H9 (cell line): ENCODE measurements at regions not wholly inside any gene's neighbourhood (a gene's known extent, or its start where the extent isn't known, plus 50 kb on each side); places are given as distances from the start of the nearest gene placed in this dataset.

Experiments
- DNase-seq: peaks from one replicate; pipeline ENCODE4 v3.0.0-alpha.2; 2017
- H2AFZ ChIP-seq: one replicate; pipeline ENCODE4 v1.6.1; 2013; ENCODE audit warnings: mild to moderate bottlenecking, low read length, control low read depth, moderate library complexity
- H2AK5ac ChIP-seq: 2 replicates; pipeline ENCODE4 v1.6.1; 2013; ENCODE audit warnings: low read length, control low read depth, mixed read lengths; ENCODE audit not compliant: insufficient read length
- H2BK120ac ChIP-seq: one replicate; pipeline ENCODE4 v1.6.1; 2013; ENCODE audit warnings: low read depth, mild to moderate bottlenecking, low read length, control low read depth, inconsistent platforms; ENCODE audit not compliant: poor library complexity, severe bottlenecking
- H2BK12ac ChIP-seq: 2 replicates; pipeline ENCODE4 v1.6.1; 2013; ENCODE audit warnings: low read length, control low read depth, mixed read lengths, low read depth; ENCODE audit not compliant: insufficient read length
- H2BK15ac ChIP-seq: 2 replicates; pipeline ENCODE4 v1.6.1; 2013; ENCODE audit warnings: low read depth, low read length, control low read depth
- H2BK20ac ChIP-seq: one replicate; pipeline ENCODE4 v1.6.1; 2013; ENCODE audit warnings: low read depth, mild to moderate bottlenecking, low read length, control low read depth, inconsistent platforms; ENCODE audit not compliant: poor library complexity, severe bottlenecking
- H2BK5ac ChIP-seq: 2 replicates; pipeline ENCODE4 v1.6.1; 2013; ENCODE audit warnings: low read length, control low read depth, mixed read lengths; ENCODE audit not compliant: insufficient read length
- H3K14ac ChIP-seq: 2 replicates; pipeline ENCODE4 v1.6.1; 2013; ENCODE audit warnings: low read length, control low read depth; ENCODE audit not compliant: insufficient read depth
- H3K18ac ChIP-seq: 2 replicates; pipeline ENCODE4 v1.6.1; 2013; ENCODE audit warnings: low read depth, mild to moderate bottlenecking, mixed read lengths, low read length, control low read depth; ENCODE audit not compliant: insufficient read length
- H3K23ac ChIP-seq: 2 replicates; pipeline ENCODE4 v1.6.1; 2013; ENCODE audit warnings: low read length, control low read depth, mixed read lengths, low read depth; ENCODE audit not compliant: insufficient read length
- H3K23me2 ChIP-seq: 2 replicates; pipeline ENCODE4 v1.6.1; 2013; ENCODE audit warnings: low read depth, mild to moderate bottlenecking, mixed read lengths, low read length, control low read depth; ENCODE audit not compliant: insufficient read length, poor library complexity, severe bottlenecking
- H3K27ac ChIP-seq: 2 replicates; pipeline ENCODE4 v1.5.1; 2013; ENCODE audit warnings: low read length, control low read depth, mixed read lengths, low read depth; ENCODE audit not compliant: insufficient read length
- H3K27me3 ChIP-seq: 2 replicates; pipeline ENCODE4 v1.6.1; 2013; ENCODE audit warnings: low read length, control low read depth, inconsistent platforms; ENCODE audit not compliant: insufficient read depth
- H3K4ac ChIP-seq: 2 replicates; pipeline ENCODE4 v1.6.1; 2013; ENCODE audit warnings: low read depth, mild to moderate bottlenecking, control low read depth, inconsistent platforms, low read length, moderate library complexity
- H3K4me1 ChIP-seq: 2 replicates; pipeline ENCODE4 v1.6.1; 2013; ENCODE audit warnings: low read length, control low read depth, inconsistent platforms; ENCODE audit not compliant: insufficient read depth
- H3K4me2 ChIP-seq: 2 replicates; pipeline ENCODE4 v1.6.1; 2013; ENCODE audit warnings: low read length, control low read depth, mixed read lengths; ENCODE audit not compliant: insufficient read length, insufficient read depth
- H3K56ac ChIP-seq: 2 replicates; pipeline ENCODE4 v1.6.1; 2013; ENCODE audit warnings: low read depth, mild to moderate bottlenecking, mixed read lengths, low read length, control low read depth; ENCODE audit not compliant: insufficient read length
- H3K79me1 ChIP-seq: 2 replicates; pipeline ENCODE4 v1.6.1; 2013; ENCODE audit warnings: low read depth, mild to moderate bottlenecking, moderate library complexity, low read length, control low read depth, inconsistent platforms; ENCODE audit not compliant: insufficient read depth, poor library complexity, severe bottlenecking
- H3K79me2 ChIP-seq: 2 replicates; pipeline ENCODE4 v1.6.1; 2013; ENCODE audit warnings: low read length, control low read depth, inconsistent platforms; ENCODE audit not compliant: insufficient read depth
- H3K9ac ChIP-seq: 2 replicates; pipeline ENCODE4 v1.6.1; 2013; ENCODE audit warnings: low read length, control low read depth, mixed read lengths; ENCODE audit not compliant: insufficient read length; ENCODE audit errors: extremely low read depth
- H3K9me3 ChIP-seq: one replicate; pipeline ENCODE4 v1.6.1; 2013; ENCODE audit warnings: low read depth, low read length, inconsistent platforms; ENCODE audit not compliant: control insufficient read depth
- H3T11ph ChIP-seq: one replicate; pipeline ENCODE4 v1.6.1; 2013; ENCODE audit warnings: mild to moderate bottlenecking, low read length, control low read depth, inconsistent platforms
- H4K20me1 ChIP-seq: one replicate; pipeline ENCODE4 v1.6.1; 2013; ENCODE audit not compliant: control insufficient read depth, insufficient read length, insufficient read depth
- H4K5ac ChIP-seq: 2 replicates; pipeline ENCODE4 v1.6.1; 2013; ENCODE audit warnings: low read depth, mild to moderate bottlenecking, mixed read lengths, low read length, control low read depth; ENCODE audit not compliant: insufficient read length
- H4K8ac ChIP-seq: replicated peaks from 2 replicates; pipeline ENCODE4 v1.6.1; 2013; ENCODE audit warnings: low read length, control low read depth, mixed read lengths, low read depth; ENCODE audit not compliant: insufficient read length
- H4K91ac ChIP-seq: 2 replicates; pipeline ENCODE4 v1.6.1; 2013; ENCODE audit warnings: low read depth, mild to moderate bottlenecking, moderate library complexity, mixed read lengths, low read length, control low read depth; ENCODE audit not compliant: insufficient read length
- H3K27ac Mint-ChIP-seq, 3 experiments: 2 replicates in 2 of 3; 3 replicates in 1 of 3; pipeline ENCODE4 v1.8.0; 2020 to 2021; ENCODE audit warnings: mixed read lengths in 3 of 3, mild to moderate bottlenecking in 1 of 3, moderate library complexity in 1 of 3
- H3K27me3 Mint-ChIP-seq: 2 replicates; pipeline ENCODE4 v1.8.0; 2021; ENCODE audit warnings: low read depth, mild to moderate bottlenecking, moderate library complexity, mixed read lengths
- H3K36me3 Mint-ChIP-seq, 3 experiments: 2 replicates in 2 of 3; 3 replicates in 1 of 3; pipeline ENCODE4 v1.8.0; 2020 to 2021; ENCODE audit warnings: low read depth in 3 of 3, mixed read lengths in 3 of 3; ENCODE audit not compliant: insufficient read depth in 1 of 3
- H3K4me1 Mint-ChIP-seq, 2 experiments: 2 replicates each; pipeline ENCODE4 v1.8.0; 2020; ENCODE audit warnings: mixed read lengths in 2 of 2
- H3K4me3 Mint-ChIP-seq, 2 experiments: 2 replicates in 1 of 2; 3 replicates in 1 of 2; pipeline ENCODE4 v1.8.0; 2020 to 2021; ENCODE audit warnings: mild to moderate bottlenecking in 2 of 2, mixed read lengths in 2 of 2, moderate library complexity in 1 of 2
- H3K9me3 Mint-ChIP-seq, 2 experiments: 2 replicates in 1 of 2; 3 replicates in 1 of 2; pipeline ENCODE4 v1.8.0; 2020; ENCODE audit warnings: mild to moderate bottlenecking in 2 of 2, mixed read lengths in 2 of 2, moderate library complexity in 1 of 2
- WGBS: extraction: QIAGEN DNeasy Blood & Tissue Kit; methylation state at CpG from one replicate; pipeline ENCODE4 v1.1.7; 2013; ENCODE audit warnings: missing lambda C conversion rate, low lambda C conversion rate, mixed read lengths; ENCODE audit not compliant: insufficient read length; ENCODE audit errors: extremely low coverage; 5-methylcytosine and 5-hydroxymethylcytosine counted together
- TF ChIP-seq, protein P1 (sequence below): fragments of 200-600 bp; sonication (generic); conservative IDR thresholded peaks from 3 replicates; pipeline ENCODE4 v1.8.0; 2021; ENCODE audit warnings: antibody characterized with exemption, mild to moderate bottlenecking

DNA sequence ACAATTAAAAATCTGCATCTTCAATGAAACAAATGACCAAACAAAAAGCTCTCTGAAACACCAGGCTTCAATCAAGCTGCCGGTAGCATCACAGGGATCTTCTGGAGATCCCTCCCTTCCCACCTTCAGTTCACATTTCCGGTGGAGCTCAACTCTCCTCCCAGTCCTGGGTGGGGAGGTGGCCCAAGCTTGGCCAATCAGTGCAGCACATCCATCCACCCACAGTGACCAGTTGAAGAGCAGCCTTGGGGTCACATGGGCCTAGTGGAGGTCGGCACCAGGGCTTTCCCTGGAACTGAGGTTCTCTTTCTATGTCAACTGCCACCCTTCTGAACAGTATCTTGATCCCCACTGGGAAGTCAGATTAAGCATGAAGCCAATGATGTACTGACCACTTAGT, 620.1 kb upstream of the MGMT start:
- Histone ChIP-seq H4K91ac (no peak overlapping the region), H3K4me2 (no peak overlapping the region), H2BK12ac (no peak overlapping the region), H3K4me1 (no peaks in the 10 kb centered on the region), H3K79me2 (no peaks in the 10 kb centered on the region), H3K56ac (no peak overlapping the region), H3K79me1 (no peaks in the 10 kb centered on the region), H2AK5ac (no peak overlapping the region), H3K9ac (no peak overlapping the region), H3K23me2 (no peaks in the 10 kb centered on the region), H3T11ph (no peak overlapping the region), H4K8ac (no peak overlapping the region), H3K14ac (no peak overlapping the region), H3K27me3 (no peaks in the 10 kb centered on the region), H3K4ac (no peak overlapping the region), H4K5ac (no peak overlapping the region), H3K9me3 (no peaks in the 10 kb centered on the region), H2BK20ac (no peak overlapping the region), H3K23ac (no peak overlapping the region), H2BK5ac (no peak overlapping the region), H2BK120ac (no peak overlapping the region), H4K20me1 (no peaks in the 10 kb centered on the region), H2AFZ (no peak overlapping the region), H3K27ac (no peak overlapping the region), H2BK15ac (no peak overlapping the region), H3K18ac (no peak overlapping the region)
- H3K9me3 Mint-ChIP-seq, result no peaks in the 10 kb centered on the region
- H3K27me3 Mint-ChIP-seq, result no peaks in the 10 kb centered on the region
- H3K27ac Mint-ChIP-seq, result no peak overlapping the region
- no peak overlapping the region for H3K4me3 Mint-ChIP-seq
- H3K4me1 Mint-ChIP-seq, result peaks cover 5 to 7% of the 10 kb centered on the region in 2 experiments
- TF ChIP-seq, protein P1, sequence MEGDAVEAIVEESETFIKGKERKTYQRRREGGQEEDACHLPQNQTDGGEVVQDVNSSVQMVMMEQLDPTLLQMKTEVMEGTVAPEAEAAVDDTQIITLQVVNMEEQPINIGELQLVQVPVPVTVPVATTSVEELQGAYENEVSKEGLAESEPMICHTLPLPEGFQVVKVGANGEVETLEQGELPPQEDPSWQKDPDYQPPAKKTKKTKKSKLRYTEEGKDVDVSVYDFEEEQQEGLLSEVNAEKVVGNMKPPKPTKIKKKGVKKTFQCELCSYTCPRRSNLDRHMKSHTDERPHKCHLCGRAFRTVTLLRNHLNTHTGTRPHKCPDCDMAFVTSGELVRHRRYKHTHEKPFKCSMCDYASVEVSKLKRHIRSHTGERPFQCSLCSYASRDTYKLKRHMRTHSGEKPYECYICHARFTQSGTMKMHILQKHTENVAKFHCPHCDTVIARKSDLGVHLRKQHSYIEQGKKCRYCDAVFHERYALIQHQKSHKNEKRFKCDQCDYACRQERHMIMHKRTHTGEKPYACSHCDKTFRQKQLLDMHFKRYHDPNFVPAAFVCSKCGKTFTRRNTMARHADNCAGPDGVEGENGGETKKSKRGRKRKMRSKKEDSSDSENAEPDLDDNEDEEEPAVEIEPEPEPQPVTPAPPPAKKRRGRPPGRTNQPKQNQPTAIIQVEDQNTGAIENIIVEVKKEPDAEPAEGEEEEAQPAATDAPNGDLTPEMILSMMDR, result no peak
- no CpG with 5 or more reads among the region's 3 CpGs for WGBS
- no peak for DNase-seq
- H3K36me3 Mint-ChIP-seq, result no peaks in the 10 kb centered on the region
